GM12892 (cell line): ENCODE measurements at regions not wholly inside any gene's neighbourhood (a gene's known extent, or its start where the extent isn't known, plus 50 kb on each side); places are given as distances from the start of the nearest gene placed in this dataset.

ENCODE experiments used
- DNase-seq: peaks from one replicate; pipeline ENCODE4 v3.0.0; 2011; ENCODE audit not compliant: insufficient read length
- FAIRE-seq: peaks from 2 replicates; lab custom pipeline; 2011; peaks lifted over from hg19 to GRCh38; lab: Jason Lieb, UNC
- POLR2A ChIP-seq: IDR thresholded peaks from 2 replicates; pipeline ENCODE4 v1.6.1; 2011; ENCODE audit warnings: low read depth, low read length, control low read depth
- POLR2AphosphoS5 ChIP-seq: IDR thresholded peaks from 2 replicates; pipeline ENCODE4 v1.6.1; 2011; ENCODE audit warnings: low read depth, low read length, control low read depth
- TAF1 ChIP-seq: IDR thresholded peaks from 2 replicates; pipeline ENCODE4 v1.6.1; 2011; ENCODE audit warnings: low read depth, mild to moderate bottlenecking, control low read depth, low read length, borderline replicate concordance

DNA sequence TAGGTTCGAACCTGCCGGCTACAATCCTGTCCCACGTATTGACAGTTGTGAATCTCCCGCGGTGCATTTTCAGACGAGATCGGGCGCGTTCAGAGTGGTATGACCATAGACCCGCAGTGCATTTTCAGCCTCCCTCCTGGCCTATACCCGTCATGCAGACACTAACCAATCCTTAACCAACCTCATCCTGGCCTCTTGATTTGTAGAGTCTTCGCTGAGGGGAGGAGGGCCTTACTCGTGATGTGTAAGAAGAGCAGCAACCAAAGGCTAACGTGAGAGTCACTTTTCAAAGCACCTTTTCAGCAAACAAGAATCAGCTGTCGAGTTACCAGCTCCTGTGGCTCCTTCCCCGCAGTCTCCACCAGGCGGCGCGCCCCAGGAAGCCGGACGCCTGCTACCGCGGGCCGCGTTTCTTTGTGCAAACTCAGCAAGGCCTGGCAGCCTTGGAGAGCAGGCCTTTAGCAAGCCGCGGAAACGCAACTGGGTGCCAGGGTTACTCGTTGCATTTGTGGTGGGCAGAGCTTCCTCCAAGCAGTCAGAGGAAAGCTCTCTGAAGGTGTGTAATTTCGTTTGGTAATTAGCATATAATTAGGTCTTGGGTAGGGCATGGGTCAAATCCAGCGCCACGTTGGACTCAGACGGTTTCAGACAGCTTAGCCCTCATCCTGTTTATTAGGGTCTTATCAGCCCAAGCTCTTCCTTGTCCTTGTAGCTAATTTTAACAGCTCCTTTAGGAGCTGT is 139.8 kb downstream of the OR2B2 start:
- no peak for TF ChIP-seq TAF1
- no peak for TF ChIP-seq POLR2A
- TF ChIP-seq POLR2AphosphoS5, result no peak
- FAIRE-seq, result peak; percentile 66
- peak; percentile 58 for DNase-seq

DNA sequence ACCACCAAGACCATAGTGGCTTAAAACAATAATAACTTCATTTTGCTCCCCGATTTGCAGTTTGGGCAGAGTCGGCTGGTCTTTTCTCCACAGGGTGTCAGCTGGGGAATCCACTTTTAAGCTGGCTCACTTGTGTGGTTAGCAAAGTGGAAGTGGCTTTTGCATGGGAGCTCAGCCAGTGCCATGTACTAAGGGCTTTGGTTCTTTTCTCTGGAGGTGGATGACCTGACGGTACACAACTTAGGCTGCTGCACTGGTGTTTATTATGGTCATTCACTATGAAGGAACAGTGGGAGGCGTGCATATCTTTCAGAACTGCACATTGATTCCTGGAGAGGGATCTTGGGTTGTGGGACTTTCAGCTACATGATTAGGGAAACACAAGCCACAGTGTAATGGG is 141.0 kb downstream of the OR2B2 start:
- DNase-seq (no peak), FAIRE-seq (no peak)
- TF ChIP-seq POLR2A (no peak), POLR2AphosphoS5 (no peak), TAF1 (no peak)

DNA sequence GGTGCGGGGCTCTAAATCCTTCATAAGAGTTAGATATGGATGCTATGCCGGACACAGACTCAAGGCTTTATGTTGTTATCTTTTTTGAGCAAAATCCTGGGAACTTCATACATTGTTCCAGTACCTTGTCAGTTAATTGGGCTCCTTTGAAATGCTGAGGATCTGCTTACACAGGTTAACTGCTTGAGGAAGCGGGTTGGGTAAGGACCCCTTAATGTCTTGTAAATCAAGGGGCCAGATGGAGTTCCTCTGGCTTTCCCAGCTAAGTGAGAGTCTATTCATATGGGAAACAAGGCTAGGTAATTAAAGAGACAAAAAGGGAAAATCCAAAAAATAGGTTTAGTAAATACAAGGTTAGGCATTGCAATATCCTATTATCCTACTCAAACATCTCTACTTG is 141.5 kb downstream of the OR2B2 start:
- DNase-seq, result no peak
- no peak for TF ChIP-seq POLR2AphosphoS5
- no peak for FAIRE-seq

DNA sequence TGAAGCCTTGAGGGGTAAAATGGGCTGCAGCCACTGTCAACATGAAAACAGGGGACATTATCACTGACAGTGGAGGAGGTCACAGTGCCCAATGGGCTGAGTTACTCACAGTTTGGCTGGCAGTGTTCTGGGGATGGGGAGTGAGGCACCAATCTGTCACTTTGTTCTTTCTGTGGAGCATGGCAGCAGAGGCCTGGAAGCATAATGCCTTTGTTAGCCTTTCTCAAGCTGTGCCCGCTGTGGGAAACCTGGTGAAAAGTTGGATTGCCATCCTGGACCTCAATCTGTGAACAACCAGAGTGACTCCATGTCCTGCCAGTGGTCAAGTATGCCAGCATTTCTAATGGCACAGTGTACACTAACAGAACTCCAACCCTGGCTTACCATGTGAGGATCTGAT is 143.6 kb downstream of the OR2B2 start:
- TF ChIP-seq POLR2A (no peak), POLR2AphosphoS5 (no peak), TAF1 (no peak)
- no peak for FAIRE-seq
- no peak for DNase-seq

DNA sequence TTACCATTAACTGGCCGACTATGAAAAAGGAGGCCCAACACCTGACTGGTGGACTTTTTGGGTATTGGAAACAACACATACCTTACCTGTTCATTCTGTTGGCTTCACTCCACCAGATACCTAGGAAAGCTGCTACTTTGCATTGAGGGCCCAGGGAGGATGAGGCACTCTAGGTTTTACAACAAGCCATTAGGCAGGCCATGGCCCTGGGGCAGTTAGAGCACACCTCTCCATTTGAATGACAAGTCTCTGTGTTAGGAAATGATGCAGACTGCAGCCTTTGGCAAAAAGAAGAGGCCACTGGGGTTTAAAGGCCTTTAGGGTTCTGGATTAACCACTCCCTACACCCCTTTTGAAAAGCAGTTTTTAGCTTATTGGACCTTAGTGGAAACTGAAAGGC is 144.3 kb downstream of the OR2B2 start:
- no peak for TF ChIP-seq TAF1
- DNase-seq, result no peak
- FAIRE-seq, result no peak

DNA sequence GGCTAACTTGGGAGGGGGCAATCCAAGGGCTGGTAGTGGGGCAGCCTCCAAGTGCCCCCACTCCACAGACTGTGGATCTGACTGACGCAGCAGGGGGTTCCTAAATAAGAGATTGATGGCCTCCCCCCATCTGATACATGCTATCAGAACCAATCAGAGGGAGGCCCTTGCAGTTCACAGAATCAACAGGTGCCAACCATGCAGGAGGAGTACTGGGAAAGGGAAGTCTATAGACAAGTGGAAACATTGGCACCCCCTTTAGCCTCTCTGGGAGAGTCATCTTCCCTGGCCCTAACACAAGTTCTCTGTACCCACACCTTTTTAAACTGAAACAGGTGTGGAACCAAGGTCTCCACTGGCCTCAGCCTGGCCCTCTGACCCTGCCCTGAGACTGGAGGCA is 145.8 kb downstream of the OR2B2 start:
- DNase-seq, result no peak
- TF ChIP-seq POLR2AphosphoS5 (no peak), POLR2A (no peak), TAF1 (no peak)
- FAIRE-seq, result no peak

DNA sequence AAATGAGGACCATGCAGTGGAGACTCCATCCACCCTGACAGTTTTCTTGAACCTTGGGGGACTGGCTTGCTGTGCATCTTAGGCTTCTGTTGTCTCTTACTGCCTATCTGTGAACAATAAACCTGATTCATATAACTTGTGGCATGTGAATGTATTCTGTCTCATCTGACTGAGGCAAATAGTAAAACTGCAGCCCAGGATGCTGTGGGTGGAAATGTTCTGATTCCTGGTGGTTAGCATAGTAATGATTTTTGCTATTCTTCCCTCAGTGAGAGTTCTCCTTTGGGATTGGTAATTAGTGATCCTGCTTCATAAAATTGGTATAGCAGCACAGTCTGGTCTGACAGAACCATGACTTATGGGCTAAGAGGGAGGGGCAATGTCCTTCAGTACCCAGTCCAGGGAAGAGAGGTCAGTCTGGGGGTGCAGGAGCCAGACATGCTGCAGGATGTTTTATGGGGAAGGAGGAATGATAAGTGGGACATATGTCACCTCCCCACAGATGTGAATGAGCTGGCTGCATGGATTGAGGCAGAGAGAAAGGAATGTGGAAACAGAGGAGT is 147.1 kb downstream of the OR2B2 start:
- FAIRE-seq (no peak), DNase-seq (no peak)
- TF ChIP-seq POLR2A (no peak), TAF1 (no peak), POLR2AphosphoS5 (no peak)

DNA sequence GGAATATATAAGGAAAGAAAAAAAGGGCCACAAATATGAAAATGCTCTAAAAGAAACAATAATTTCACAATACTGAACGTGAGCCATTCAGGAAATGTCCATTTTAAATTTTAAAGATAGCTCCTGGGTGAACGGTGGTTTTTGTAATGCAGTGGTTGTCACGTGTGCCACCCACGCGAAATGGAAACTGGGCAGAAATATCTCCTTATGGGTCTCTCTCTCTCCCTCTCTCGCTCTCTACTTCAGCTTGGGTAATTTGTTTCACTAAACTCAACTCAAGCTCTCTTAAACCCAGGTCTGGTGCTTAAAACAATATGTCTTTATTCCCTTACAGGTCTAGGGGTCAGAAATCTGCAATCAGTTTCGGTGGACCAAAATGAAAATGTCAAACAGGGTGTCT is 150.8 kb downstream of the OR2B2 start:
- no peak for TF ChIP-seq POLR2A
- TF ChIP-seq TAF1, result no peak
- TF ChIP-seq POLR2AphosphoS5, result no peak
- FAIRE-seq (no peak), DNase-seq (no peak)

DNA sequence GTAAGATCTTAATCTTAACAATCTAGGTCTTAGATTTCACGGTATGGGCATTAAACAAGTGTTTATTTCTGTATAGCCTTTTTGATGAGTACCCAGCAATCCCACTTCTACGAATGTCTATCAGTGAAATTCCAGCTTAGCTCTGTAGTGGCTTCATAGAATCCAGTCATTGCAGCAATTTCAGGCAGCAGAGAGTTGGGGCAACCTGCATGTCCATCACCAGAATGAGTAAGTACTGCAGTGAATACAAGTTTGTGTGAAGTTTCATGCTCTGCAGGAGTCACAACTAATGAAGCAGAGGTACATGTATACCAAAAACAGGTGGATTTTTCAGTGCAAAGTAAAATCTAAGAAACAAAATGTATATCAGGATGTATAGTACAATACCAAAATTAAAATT is 151.7 kb downstream of the OR2B2 start:
- TF ChIP-seq POLR2AphosphoS5 (no peak), POLR2A (no peak), TAF1 (no peak)
- peak; percentile 21 for FAIRE-seq
- no peak for DNase-seq

DNA sequence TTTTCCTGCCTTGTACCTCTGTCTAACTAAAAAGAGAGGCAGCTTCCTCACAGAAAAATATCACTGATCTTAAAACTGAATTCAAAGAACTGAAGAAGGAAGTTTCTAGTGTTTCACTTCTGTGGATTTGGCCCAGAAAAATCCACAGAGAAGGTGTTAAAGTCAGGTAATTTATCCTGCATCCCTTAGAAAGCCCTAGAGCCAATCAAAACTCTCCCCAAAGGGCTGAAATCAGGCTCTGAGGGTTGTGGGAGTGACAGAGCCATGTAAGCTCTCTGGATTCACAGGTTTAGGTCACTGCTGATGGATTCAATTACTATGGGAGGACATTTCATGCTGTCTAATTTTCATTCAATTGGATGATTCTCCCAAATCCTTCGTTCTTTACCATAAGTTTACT is 152.3 kb downstream of the OR2B2 start:
- DNase-seq (no peak), FAIRE-seq (peak; percentile 42)
- TF ChIP-seq TAF1, result no peak
- TF ChIP-seq POLR2AphosphoS5, result no peak
- no peak for TF ChIP-seq POLR2A

DNA sequence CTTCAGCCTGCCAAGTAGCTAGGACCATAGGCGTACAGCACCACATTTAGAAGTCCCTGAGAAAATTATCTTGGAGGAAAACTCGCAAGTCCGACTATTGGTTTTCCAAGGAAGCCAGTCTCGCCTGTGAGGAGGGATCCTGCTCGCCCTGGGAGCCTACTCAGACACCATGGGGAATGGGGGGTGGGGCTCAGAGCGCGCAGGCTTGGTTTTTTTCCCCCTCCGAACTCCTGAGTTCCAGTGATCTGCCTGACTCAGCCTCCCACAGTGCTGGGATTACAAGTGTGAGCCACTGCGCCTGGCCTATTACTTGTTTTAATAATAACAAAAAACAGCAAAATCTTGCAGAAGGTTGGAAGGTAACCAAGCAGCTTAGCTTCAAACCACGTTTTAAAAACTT is 153.7 kb downstream of the OR2B2 start:
- FAIRE-seq (no peak), DNase-seq (no peak)
- TF ChIP-seq TAF1, result no peak
- TF ChIP-seq POLR2AphosphoS5, result no peak
- no peak for TF ChIP-seq POLR2A

DNA sequence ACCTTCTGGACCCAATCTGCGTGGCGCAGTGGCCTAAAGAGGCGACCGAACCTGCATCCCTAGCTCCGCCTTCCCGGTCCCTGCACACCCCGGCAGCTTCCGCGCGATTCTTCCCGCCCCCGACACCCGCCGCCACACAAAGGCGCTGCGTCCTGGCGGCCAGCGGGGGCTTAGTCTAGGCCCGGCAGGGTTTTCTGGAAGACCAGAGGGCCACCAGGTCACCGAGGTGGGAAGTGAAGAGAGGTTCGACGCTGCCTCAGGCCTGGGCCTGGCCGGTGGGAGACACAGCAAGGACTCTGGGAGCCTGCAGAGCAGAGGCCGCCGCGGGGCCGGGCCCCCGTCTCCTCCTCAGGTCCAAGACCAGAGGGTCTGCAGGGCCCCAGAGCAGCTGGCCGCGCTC is 154.9 kb downstream of the OR2B2 start:
- peak; percentile 81 for TF ChIP-seq POLR2A
- peak; percentile 48; the same call in 1 of the 2 replicates for TF ChIP-seq POLR2AphosphoS5
- no peak for TF ChIP-seq TAF1
- DNase-seq (no peak), FAIRE-seq (no peak)
